GM18951 (cell line): ENCODE measurements at regions not wholly inside any gene's neighbourhood (a gene's known extent, or its start where the extent isn't known, plus 50 kb on each side); places are given as distances from the start of the nearest gene placed in this dataset.

ENCODE experiments used
- POLR2A ChIP-seq: IDR thresholded peaks from 4 replicates; pipeline ENCODE4 v1.6.1; 2011; ENCODE audit warnings: mild to moderate bottlenecking; ENCODE audit not compliant: insufficient read length, insufficient read depth; ENCODE audit errors: extremely low read depth
- in situ Hi-C: fragments of 300-500 bp; cut with MboI; formaldehyde crosslinking; loops from one replicate; pipeline ENCODE4 v1.12.0; 2022; ENCODE audit warnings: low sequenced_read_pairs, mixed read lengths, inconsistent platforms; ENCODE audit not compliant: unreplicated experiment

GRCh38 chr20:11101696-11102095 lies 427.9 kb upstream of the JAG1 start:
- no peak for TF ChIP-seq POLR2A

GRCh38 chr20:11103866-11104265 lies 430.1 kb upstream of the JAG1 start:
- in situ Hi-C loops = no loop called here
- no peak for TF ChIP-seq POLR2A

More at GRCh38 chr20:11101696-11102095, 427.9 kb upstream of the JAG1 start:
- in situ Hi-C loops = no loop called here

GRCh38 chr20:11108102-11108810 lies 434.5 kb upstream of the JAG1 start:
- in situ Hi-C loops = no loop called here
- TF ChIP-seq POLR2A = no peak

DNA sequence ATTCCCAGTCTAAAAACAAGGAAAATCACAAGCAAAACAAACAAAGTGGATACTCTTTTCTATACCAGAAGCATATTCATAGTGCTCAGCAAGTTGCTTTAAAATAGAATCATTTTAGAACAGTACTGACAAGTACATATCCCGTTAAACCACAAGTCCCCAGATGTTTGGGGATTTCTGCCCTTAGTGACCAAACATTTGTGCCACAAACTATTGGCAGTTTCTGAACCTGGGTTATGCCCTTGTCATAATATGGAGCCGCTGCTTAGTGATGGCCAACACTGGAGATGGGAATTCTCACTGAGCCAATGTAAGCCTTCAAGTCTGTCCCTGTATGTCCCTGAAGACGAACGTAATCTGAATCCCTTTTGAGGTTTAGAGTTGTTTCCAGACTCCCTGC lies 436.7 kb upstream of the JAG1 start:
- no peak for TF ChIP-seq POLR2A
- in situ Hi-C loops = no loop called here

GRCh38 chr20:11111191-11111590 lies 437.4 kb upstream of the JAG1 start:
- TF ChIP-seq POLR2A = no peak
- in situ Hi-C loops = no loop called here

GRCh38 chr20:11112832-11113231 lies 439.0 kb upstream of the JAG1 start:
- TF ChIP-seq POLR2A = no peak
- in situ Hi-C loops = no loop called here

- in situ Hi-C loops = no loop called here
- TF ChIP-seq POLR2A = no peak
These were observed 440.6 kb upstream of the JAG1 start for GRCh38 chr20:11114382-11114781.

DNA sequence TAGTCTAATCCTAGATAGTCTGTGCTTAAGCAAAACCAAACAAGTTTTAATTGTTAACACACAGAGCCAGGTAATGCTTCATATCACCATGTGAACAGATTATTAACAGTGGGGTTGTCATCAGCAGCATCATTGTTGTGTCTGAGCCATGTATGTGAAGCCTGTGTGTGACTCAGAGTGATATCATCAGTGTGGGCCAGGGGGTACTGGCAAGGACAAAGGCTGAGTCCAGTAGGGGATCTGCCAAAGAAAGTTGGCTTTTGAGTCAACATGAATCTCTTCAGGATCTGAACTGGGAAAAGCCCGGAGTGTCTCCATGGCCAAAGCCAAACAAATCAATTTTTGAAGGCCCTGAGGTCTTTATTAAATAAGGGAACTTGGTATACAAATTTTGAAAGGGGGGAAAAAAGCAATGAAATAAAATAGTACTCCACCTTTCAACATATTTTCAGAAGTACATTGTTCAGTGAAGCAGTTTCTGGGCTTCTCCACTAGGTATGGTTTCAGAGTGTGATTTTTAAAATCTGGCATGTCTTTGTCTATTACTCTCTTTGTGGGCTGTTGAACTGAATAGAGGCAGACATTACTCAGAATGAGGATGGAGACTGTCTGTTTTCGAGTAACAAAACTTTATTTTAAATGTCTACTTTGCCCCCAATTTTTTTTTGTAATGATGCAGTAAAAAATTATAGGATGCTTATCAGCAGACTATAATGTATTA lies 444.2 kb upstream of the JAG1 start:
- in situ Hi-C loops = no loop called here

DNA sequence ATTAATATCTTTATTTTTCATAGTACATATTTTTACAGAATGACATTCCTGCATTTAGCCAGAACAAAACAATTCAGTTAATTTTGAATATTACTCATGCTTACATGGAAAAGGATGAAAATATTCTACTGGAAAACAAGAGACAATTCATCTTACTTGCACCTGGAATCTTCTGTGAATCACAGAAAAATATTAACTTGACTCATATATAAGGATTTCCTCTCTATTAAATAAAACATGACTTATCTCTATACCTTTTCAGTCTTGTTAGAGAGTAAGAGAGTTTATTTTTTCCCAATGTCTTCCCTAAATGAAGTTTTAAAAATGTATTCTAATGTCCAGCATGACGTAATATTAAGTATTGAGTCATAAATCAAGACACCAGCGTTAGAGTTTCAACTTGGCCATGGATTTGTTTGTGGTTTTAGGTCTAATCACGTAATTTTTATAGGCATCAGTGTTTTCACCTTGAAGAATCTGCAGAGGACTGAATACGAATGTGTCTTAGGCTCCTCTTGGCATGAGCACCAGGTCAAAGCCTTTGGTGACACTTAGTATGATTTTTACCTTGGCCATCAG lies 445.1 kb upstream of the JAG1 start:
- TF ChIP-seq POLR2A = no peak
- in situ Hi-C loops = no loop called here

More for the DNA sequence above, 444.2 kb upstream of the JAG1 start:
- TF ChIP-seq POLR2A = no peak

- in situ Hi-C loops = no loop called here
- no peak for TF ChIP-seq POLR2A
These were observed 445.8 kb upstream of the JAG1 start for GRCh38 chr20:11119573-11119972.

DNA sequence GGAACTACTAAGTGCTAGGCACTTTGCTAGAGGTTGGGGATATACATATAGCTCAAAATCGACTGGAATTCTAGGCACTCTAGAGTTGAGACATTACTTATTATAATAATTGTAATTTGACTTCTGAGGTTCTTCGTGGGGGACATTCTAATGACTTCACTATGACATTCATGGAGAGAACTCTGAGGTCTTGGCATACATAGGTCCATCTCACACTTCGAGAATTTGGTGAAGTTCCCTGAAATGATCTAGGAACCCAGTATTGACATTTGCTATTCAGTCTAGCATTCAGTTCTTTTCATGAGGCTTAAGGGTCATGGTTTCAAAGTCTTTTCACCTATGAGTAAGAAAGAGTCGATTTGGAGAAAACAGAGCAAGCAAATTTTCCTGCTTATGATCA lies 446.6 kb upstream of the JAG1 start:
- in situ Hi-C loops = no loop called here
- TF ChIP-seq POLR2A = no peak

DNA sequence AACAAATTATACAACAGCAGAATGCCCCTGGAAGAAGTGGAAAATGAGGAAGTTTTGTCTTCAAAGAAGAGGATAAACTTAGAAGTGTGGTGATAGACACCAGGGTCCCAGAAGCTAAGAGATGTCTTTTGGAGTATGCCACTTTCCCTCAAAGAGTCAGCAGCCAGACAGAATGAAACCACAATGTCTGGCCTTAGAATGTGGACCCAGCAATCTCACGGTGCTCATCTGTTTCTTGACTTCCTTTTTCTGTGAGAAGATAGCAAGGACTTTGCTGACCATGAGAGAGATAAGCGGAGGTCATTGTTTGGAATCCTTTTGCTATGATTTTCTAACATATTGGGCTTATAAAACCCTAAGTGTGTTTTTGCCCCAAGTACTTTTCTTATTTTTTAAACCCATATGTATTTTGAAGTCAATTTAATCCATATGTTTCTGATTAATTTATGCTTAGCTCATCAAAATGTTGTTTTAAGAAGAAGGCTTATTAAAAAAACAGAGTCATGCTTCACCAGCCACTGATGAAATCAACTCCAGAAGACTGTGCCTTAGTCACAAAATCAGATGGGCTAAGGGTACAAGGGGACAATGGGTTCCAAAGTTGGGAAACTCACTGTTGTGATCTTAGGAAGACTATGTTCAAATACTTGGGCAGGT lies 451.2 kb upstream of the JAG1 start:
- no peak for TF ChIP-seq POLR2A
- in situ Hi-C loops = no loop called here

- no peak for TF ChIP-seq POLR2A
- in situ Hi-C loops = no loop called here
These were observed 454.5 kb upstream of the JAG1 start for GRCh38 chr20:11128220-11128718.
